ENCODE measurements at regions not wholly inside any gene's neighbourhood (a gene's known extent, or its start where the extent isn't known, plus 50 kb on each side); places are given as distances from the start of the nearest gene placed in this dataset.
"Not testable (repeated sequence)": the region's sequence is repeated elsewhere in the genome, so short reads cannot be mapped to it uniquely, and the experiment has no call there.

DNA sequence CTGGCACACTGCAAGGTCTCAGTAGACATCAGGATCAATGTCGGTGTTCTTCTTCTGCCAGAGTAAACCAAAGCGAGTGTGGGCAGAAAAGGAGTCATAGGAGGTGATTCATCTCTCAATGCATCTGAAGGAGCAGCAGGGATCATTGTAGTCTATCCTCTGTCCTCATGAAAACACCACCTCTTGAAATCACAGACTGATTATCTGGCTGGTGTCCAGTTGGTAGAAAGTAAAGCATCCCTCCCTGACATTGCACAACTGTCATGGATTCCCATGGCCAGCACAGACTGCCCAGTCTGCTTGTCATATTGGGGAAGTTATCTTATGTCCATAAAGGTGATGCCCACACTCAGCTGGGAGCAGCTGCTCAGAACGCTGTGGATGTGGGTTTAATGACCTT is 74.1 kb downstream of the ABCC12 start:
- Mint-ChIP-seq H3K9me3 (peaks cover 0 to 2% (median 0%) of the 10 kb centered on the region in 6 donors), H3K27ac (no peak overlapping the region), H3K27me3 (ENCODE audit: low read depth in 3 of 3) (peaks cover 0 to 8% (median 1%) of the 10 kb centered on the region in 3 donors), H3K36me3 (no peaks in the 10 kb centered on the region), H3K4me3 (no peak overlapping the region), H3K4me1 (no peaks in the 10 kb centered on the region)
- DNase-seq: no peak

DNA sequence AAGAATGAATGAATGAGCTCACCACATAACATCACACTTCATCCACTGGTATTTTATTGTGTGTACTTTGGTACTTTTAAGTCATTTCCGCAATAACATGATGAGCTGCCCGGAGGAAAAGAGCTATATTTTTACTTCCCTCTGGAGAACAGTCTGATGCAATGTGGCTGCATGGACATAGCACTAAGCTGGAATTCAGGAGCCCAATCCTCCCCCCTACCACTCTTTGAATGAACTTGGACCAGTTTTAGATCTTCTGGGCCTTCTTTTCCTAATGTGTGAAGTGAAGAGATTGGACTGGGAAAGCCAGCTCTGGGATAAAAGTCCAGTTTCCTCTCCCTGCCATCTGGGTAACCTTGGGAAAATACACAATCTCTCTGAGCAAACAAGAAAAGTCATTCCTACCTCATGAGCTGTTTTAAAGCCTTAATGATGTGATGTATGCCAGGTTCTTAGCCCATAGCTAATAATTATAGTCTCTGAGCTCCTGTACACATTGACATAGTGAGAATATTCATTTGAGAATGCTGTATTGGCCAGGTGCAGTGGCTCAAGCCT is 79.3 kb downstream of the ABCC12 start:
- no peak overlapping the region for H3K4me3 Mint-ChIP-seq
- peaks cover 0 to 4% (median 0%) of the 10 kb centered on the region in 3 donors for H3K27me3 Mint-ChIP-seq (ENCODE audit: low read depth in 3 of 3)
- peaks cover 0 to 5% (median 0%) of the 10 kb centered on the region in 6 donors for H3K9me3 Mint-ChIP-seq
- no peak overlapping the region for H3K27ac Mint-ChIP-seq
- DNase-seq: no peak
- no peaks in the 10 kb centered on the region for H3K36me3 Mint-ChIP-seq
- no peaks in the 10 kb centered on the region for H3K4me1 Mint-ChIP-seq

DNA sequence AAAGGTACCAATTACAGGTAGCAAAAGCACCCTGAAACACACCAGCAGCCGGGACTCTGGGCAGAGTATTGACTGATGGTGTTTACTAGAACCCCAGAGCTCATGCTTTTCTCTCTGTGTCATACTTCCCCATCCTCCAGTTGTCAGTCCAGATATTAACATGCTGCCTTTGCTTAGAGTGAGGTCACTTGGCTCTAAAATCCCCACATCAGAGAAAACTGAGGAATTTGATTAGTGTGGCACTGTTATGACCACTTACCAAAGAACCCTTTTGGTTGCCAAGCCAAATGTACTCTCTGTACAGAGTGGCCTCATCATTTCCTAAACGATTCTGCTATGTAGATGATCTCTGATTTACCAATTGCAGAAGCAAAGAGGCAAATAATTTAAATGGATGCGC is 80.4 kb downstream of the ABCC12 start:
- no peak for DNase-seq
- no peaks in the 10 kb centered on the region for H3K27me3 Mint-ChIP-seq (ENCODE audit: low read depth in 3 of 3)
- H3K27ac Mint-ChIP-seq: no peak overlapping the region
- no peaks in the 10 kb centered on the region for H3K4me1 Mint-ChIP-seq
- no peaks in the 10 kb centered on the region for H3K36me3 Mint-ChIP-seq
- H3K4me3 Mint-ChIP-seq: no peak overlapping the region
- H3K9me3 Mint-ChIP-seq: peaks cover 0 to 5% (median 0%) of the 10 kb centered on the region in 6 donors

DNA sequence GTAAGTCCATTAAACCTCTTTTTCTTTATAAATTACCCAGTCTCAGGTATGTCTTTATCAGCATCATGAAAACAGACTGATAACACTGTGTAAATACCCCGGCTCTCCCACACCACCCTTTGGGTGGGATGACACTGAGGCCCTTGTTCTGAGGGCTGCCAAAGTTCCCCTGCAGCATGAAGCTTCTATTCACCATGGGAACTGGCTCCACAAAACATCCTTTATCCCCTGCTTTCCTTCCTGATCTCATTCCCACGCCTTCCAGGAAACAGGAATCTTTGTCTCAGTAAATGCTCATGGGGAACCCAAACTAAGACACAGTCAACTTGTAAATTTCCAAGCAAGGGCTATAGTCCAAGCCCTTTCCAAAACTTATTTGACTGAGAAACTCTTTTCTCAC is 88.4 kb downstream of the ABCC12 start:
- DNase-seq: no peak
- Mint-ChIP-seq H3K4me3 (no peak overlapping the region), H3K36me3 (no peaks in the 10 kb centered on the region), H3K9me3 (no peaks in the 10 kb centered on the region), H3K27ac (no peak overlapping the region), H3K27me3 (ENCODE audit: low read depth in 3 of 3) (peaks cover 0 to 10% (median 5%) of the 10 kb centered on the region in 3 donors), H3K4me1 (no peaks in the 10 kb centered on the region)

DNA sequence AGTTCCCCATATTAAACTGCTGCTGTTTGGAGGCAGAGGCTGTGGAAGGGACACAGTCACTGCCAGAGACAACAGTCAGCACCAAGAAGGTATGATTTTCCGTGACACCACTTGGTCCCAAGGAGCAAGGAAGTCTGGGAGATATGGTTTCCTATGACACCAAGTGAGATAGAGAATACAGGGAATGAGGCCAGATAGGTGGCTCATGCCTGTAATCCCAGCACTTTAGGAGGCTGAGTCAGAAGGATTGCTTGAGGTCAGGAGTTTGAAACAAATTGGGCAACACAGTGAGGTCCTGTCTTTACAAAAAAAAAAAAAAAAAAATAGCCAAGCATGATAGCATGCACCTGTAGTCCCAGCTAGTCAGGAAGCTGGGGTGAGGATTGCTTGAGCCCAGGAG is 90.8 kb downstream of the ABCC12 start:
- DNase-seq: no peak
- Mint-ChIP-seq H3K36me3 (no peaks in the 10 kb centered on the region), H3K27me3 (ENCODE audit: low read depth in 3 of 3) (peaks cover 0 to 10% (median 5%) of the 10 kb centered on the region in 3 donors), H3K9me3 (no peaks in the 10 kb centered on the region), H3K4me3 (no peak overlapping the region), H3K27ac (no peak overlapping the region), H3K4me1 (no peaks in the 10 kb centered on the region)

DNA sequence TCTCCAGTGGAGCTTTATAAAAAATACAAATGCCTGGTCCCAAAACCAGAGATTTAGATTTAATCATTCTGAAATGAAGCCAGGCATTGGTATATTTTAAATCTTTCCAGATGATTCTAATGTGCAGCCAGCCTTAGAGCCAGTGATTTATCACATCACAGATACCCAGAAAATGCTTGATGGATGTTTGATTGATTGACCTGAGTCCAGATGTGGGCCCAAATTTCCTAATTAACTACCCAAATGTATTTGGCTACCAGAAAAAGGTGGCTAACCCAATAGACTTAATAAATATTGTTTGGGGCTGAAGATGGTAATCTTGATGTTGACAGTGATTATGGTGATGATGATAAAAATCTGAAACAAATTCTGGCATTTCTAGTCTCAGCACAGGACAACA is 93.1 kb downstream of the ABCC12 start:
- Mint-ChIP-seq H3K27me3 (ENCODE audit: low read depth in 3 of 3) (peaks cover 0 to 5% (median 4%) of the 10 kb centered on the region in 3 donors), H3K4me3 (no peak overlapping the region), H3K9me3 (no peaks in the 10 kb centered on the region), H3K4me1 (no peaks in the 10 kb centered on the region), H3K36me3 (no peaks in the 10 kb centered on the region), H3K27ac (no peak overlapping the region)
- DNase-seq: no peak

DNA sequence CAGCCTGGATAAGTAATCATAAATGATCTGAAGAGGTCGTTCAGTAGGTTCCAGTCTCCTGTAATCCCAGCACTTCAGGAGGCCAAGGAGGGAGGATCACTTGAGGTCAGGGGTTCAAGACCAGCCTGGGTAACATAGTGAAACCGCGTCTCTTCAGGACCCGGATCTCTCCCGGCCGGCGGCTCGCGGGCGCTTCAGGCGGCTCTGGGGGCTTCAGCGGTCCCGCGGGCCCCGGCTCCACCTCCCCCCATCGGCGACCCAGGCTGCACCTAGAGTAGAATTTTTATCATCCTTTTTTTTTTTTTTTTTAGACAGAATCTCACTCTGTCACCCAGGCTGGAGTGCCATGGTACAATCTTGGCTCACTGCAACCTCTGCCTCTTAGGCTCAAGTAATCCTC is 95.9 kb downstream of the ABCC12 start:
- H3K9me3 Mint-ChIP-seq: peaks cover 0 to 2% (median 0%) of the 10 kb centered on the region in 6 donors
- peaks cover 0 to 4% (median under 1%) of the 10 kb centered on the region in 3 donors for H3K27me3 Mint-ChIP-seq (ENCODE audit: low read depth in 3 of 3)
- H3K4me3 Mint-ChIP-seq: no peak overlapping the region
- DNase-seq: no peak
- no peaks in the 10 kb centered on the region for H3K36me3 Mint-ChIP-seq
- no peaks in the 10 kb centered on the region for H3K4me1 Mint-ChIP-seq
- no peak overlapping the region for H3K27ac Mint-ChIP-seq

DNA sequence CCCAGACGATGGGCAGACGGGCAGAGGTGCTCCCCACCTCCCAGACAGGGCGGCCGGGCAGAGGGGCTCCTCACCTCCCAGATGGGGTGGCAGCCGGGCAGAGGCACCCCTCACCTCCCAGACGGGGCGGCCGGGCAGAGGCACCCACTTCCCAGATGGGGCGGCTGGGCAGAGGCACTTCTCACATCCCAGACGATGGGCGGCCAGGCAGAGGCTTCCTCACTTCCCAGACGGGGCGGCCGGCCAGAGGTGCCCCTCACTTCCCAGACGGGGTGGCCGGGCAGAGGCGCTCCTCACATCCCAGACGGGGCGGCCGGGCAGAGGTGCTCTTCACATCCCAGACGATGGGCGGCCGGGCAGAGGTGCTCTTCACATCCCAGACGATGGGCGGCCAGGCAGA is 96.6 kb downstream of the ABCC12 start:
- H3K4me1 Mint-ChIP-seq; DNase-seq; H3K27me3 Mint-ChIP-seq (ENCODE audit: low read depth in 3 of 3); H3K27ac Mint-ChIP-seq; H3K4me3 Mint-ChIP-seq; H3K9me3 Mint-ChIP-seq; H3K36me3 Mint-ChIP-seq: not testable (repeated sequence)

DNA sequence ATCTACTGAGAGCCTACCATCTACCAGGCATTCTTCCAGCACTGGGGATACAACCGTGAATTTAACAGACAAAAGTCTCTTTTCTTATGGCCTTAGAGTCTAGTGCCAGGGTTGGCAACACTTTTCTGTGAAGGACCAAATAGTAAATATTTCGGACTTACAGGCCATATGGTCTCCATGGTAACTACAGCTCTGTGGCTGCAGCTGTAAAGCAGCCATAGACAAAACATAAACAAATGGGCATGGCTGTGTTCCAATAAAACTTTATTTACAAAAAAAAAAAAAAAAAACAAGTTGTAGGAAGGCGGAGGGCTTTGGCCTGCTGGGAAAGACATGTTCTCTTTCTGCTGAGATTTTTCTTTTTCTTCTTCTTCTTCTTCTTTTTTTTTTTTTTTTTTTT is 98.7 kb downstream of the ABCC12 start:
- Mint-ChIP-seq H3K9me3 (peaks cover 0 to 2% (median 0%) of the 10 kb centered on the region in 6 donors), H3K4me1 (no peaks in the 10 kb centered on the region), H3K27me3 (ENCODE audit: low read depth in 3 of 3) (peaks cover 2 to 4% (median 2%) of the 10 kb centered on the region in 3 donors), H3K27ac (no peak overlapping the region), H3K4me3 (no peak overlapping the region), H3K36me3 (no peaks in the 10 kb centered on the region)
- DNase-seq: no peak

DNA sequence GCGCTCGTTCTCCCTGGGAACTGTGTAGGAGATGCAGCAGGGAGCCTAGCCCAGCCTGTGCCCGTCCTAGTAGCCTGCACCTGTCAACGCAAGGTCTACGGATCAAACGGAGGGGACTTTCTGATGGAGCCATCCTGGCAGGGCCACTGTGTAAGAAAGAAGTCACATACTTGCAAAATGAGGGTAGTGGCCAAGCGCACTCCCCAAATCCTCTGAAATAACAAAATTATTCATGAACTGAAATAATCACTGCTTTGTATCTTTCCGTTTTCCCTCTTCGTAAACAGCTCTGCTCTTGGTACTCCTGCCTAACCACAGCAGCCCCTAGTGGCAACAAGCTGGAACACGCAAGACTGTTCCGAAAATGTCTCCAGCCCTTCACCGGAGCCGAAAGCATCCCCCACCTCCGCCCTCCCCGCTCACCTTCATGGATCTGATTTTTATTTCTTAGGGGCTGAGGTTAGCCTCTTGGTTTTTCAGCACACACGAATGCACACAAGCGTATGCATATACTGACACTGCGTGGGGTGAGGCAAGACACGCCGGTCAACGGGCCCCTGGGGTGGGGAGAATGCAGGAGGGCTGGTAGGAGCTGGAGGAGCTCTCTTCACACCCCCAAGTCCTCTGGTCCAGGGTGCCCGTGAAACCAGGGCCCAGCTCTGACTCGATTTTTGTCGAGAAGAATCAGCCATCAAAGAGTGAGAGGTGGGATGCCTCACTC is 100.8 kb downstream of the ABCC12 start:
- no peaks in the 10 kb centered on the region for H3K36me3 Mint-ChIP-seq
- H3K27me3 Mint-ChIP-seq (ENCODE audit: low read depth in 3 of 3): peaks cover 2 to 4% (median 2%) of the 10 kb centered on the region in 3 donors
- DNase-seq: peak in 2 of 3 donors; percentile 3 to 6
- H3K4me3 Mint-ChIP-seq: no peak overlapping the region
- H3K9me3 Mint-ChIP-seq: peaks cover 0 to 2% (median 0%) of the 10 kb centered on the region in 6 donors
- H3K4me1 Mint-ChIP-seq: no peaks in the 10 kb centered on the region
- no peak overlapping the region for H3K27ac Mint-ChIP-seq

DNA sequence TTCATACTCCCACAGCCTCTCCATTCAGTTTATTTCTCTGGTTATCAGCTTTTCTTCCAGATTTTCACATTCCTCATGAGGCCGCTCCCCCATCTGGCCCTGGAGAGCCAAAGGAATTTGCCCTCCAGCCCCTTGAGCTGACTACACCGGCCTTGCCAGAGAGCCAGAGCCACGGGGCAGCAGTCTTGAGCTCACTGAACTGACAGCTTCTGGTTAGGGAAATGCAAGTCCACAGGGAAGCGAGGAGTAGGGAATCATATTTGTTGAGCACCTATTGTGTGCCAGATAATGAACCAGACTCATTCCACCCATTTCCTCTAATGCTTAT is 102.4 kb downstream of the ABCC12 start:
- peaks cover 2 to 5% (median 4%) of the 10 kb centered on the region in 3 donors for H3K27me3 Mint-ChIP-seq (ENCODE audit: low read depth in 3 of 3)
- no peak for DNase-seq
- no peak overlapping the region for H3K4me3 Mint-ChIP-seq
- no peak overlapping the region for H3K27ac Mint-ChIP-seq
- no peaks in the 10 kb centered on the region for H3K4me1 Mint-ChIP-seq
- H3K9me3 Mint-ChIP-seq: peaks cover 0 to 2% (median 0%) of the 10 kb centered on the region in 6 donors
- no peaks in the 10 kb centered on the region for H3K36me3 Mint-ChIP-seq

DNA sequence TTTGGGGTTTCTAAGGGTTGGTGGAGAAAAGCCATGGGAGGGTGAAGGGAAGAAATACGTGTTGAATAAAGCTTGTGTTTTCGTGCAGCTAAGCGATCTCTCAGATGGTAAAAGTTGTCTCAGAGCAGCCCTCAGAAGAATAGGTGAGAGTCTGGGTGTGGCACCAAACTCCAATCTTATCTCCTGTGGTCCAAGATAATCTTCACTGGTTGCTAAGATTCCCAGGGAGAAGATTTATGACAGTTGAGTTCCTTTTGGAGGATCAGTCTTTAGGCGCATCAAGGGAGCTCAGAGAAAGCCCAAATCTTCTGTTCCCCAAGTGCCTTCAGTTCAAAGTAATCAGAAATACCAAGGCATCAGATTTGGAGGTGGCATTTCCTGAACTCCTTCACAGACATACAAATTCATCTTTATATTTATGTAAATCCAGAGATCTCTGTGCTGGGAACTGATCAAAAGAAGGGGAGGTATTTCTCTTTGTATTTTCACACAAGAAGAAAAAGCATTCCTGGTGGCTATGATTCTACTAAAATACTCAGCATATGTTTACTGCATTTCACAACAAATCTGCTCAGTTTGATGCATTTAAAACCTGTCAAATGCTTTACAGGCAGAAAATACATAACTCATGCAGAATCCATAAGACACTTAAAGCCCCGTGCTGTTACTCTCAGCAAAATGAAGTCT is 102.9 kb downstream of the ABCC12 start:
- no peak overlapping the region for H3K4me3 Mint-ChIP-seq
- no peaks in the 10 kb centered on the region for H3K36me3 Mint-ChIP-seq
- H3K27me3 Mint-ChIP-seq (ENCODE audit: low read depth in 3 of 3): peaks cover 2 to 6% (median 5%) of the 10 kb centered on the region in 3 donors
- DNase-seq: no peak
- H3K9me3 Mint-ChIP-seq: peaks cover 0 to 2% (median 0%) of the 10 kb centered on the region in 6 donors
- H3K27ac Mint-ChIP-seq: no peak overlapping the region
- H3K4me1 Mint-ChIP-seq: no peaks in the 10 kb centered on the region

DNA sequence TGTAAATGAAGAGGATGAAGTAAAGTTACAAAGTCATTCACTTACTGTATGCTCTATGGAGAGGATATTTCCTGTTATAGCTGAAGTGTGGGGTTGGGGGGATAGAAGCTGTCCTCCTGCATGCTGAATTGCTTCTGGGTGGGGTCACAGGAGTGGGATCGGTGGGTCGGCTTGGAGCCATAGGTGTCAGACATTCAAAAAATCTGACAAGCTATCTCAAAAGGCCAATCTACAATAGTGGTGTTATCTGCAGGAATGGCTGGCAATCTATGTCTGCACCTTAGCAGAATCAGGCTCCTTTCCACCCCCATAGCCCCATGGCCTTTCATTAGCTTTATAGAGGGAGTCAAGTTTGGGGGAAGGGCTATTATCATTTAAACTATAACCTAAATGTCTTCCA is 104.9 kb downstream of the ABCC12 start:
- Mint-ChIP-seq H3K27ac (no peak overlapping the region), H3K4me3 (no peak overlapping the region), H3K36me3 (no peaks in the 10 kb centered on the region), H3K27me3 (ENCODE audit: low read depth in 3 of 3) (peaks cover 2 to 9% (median 5%) of the 10 kb centered on the region in 3 donors), H3K9me3 (no peaks in the 10 kb centered on the region), H3K4me1 (no peaks in the 10 kb centered on the region)
- DNase-seq: no peak

DNA sequence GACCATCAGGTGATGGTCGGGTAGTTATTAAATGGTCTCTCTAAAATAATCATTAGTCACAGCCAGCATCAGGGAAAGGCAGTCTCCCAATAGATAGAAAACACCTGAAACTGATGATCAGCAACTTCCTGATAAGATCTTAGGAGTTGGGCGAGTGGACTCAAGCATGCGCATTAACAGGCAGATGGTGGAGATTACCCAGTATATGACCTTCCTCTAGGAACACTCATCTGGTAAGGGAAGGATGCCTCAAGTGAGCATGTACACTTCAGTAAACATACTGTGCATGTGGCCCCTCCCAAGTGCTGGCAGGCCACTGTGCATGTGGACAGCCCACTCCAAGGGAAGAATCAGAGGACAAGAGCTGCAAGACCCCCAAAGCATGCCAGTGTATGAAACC is 105.9 kb downstream of the ABCC12 start:
- no peaks in the 10 kb centered on the region for H3K4me1 Mint-ChIP-seq
- H3K9me3 Mint-ChIP-seq: no peaks in the 10 kb centered on the region
- no peaks in the 10 kb centered on the region for H3K36me3 Mint-ChIP-seq
- DNase-seq: no peak
- H3K4me3 Mint-ChIP-seq: no peak overlapping the region
- no peak overlapping the region for H3K27ac Mint-ChIP-seq
- peaks cover 0 to 9% (median 7%) of the 10 kb centered on the region in 3 donors for H3K27me3 Mint-ChIP-seq (ENCODE audit: low read depth in 3 of 3)

Measured in immature natural killer cell (primary cell).